ENCODE measurements at regions not wholly inside any gene's neighbourhood (a gene's known extent, or its start where the extent isn't known, plus 50 kb on each side); places are given as distances from the start of the nearest gene placed in this dataset.

GRCh38 chr3:139103484-139103883 is 58.8 kb upstream of the PRR23C start:
- Histone ChIP-seq H3K27ac (ENCODE audit: low read depth, low read length) (no peak overlapping the region), H3K4me3 (ENCODE audit: low read length) (no peak overlapping the region), H3K4me1 (ENCODE audit: control insufficient read depth, insufficient read depth, low read length) (no peaks in the 10 kb centered on the region), H3K9me3 (ENCODE audit: control insufficient read depth, low read length) (no peaks in the 10 kb centered on the region), H3K27me3 (ENCODE audit: control insufficient read depth, insufficient read depth, low read length, poor library complexity, severe bottlenecking) (no peaks in the 10 kb centered on the region), H3K9ac (ENCODE audit: extremely low read depth, low read length, poor library complexity, severe bottlenecking) (no peak overlapping the region), H3K36me3 (ENCODE audit: control insufficient read depth, insufficient read depth, low read length) (no peaks in the 10 kb centered on the region)
- 84 to 92% methylated on average over 2 to 4 of the region's 4 CpGs for WGBS, 2 experiments (ENCODE audit: insufficient coverage in 1 of 2, insufficient read length in 1 of 2)
- H3K9me3 Mint-ChIP-seq, result no peaks in the 10 kb centered on the region
- H3K4me1 Mint-ChIP-seq, result no peaks in the 10 kb centered on the region
- H3K27me3 Mint-ChIP-seq (ENCODE audit: insufficient read depth), result peaks cover 5% of the 10 kb centered on the region
- no peaks in the 10 kb centered on the region for H3K36me3 Mint-ChIP-seq (ENCODE audit: low read depth)
- H3K4me3 Mint-ChIP-seq, result no peak overlapping the region
- H3K27ac Mint-ChIP-seq, result no peak overlapping the region
- TF ChIP-seq CTCF (conservative IDR thresholded peaks at IDR 0.05), result no peak
- DNase-seq, result no peak

GRCh38 chr3:139104062-139104461 is 59.4 kb upstream of the PRR23C start:
- no peak for TF ChIP-seq CTCF (conservative IDR thresholded peaks at IDR 0.05)
- H3K36me3 Mint-ChIP-seq (ENCODE audit: low read depth), result no peaks in the 10 kb centered on the region
- Histone ChIP-seq H3K4me3 (ENCODE audit: low read length) (no peak overlapping the region), H3K9me3 (ENCODE audit: control insufficient read depth, low read length) (no peaks in the 10 kb centered on the region), H3K36me3 (ENCODE audit: control insufficient read depth, insufficient read depth, low read length) (no peaks in the 10 kb centered on the region), H3K9ac (ENCODE audit: extremely low read depth, low read length, poor library complexity, severe bottlenecking) (no peak overlapping the region), H3K27ac (ENCODE audit: low read depth, low read length) (no peak overlapping the region), H3K4me1 (ENCODE audit: control insufficient read depth, insufficient read depth, low read length) (no peaks in the 10 kb centered on the region), H3K27me3 (ENCODE audit: control insufficient read depth, insufficient read depth, low read length, poor library complexity, severe bottlenecking) (no peaks in the 10 kb centered on the region)
- DNase-seq, result peak; percentile 41
- H3K27me3 Mint-ChIP-seq (ENCODE audit: insufficient read depth), result peaks cover 5% of the 10 kb centered on the region
- H3K4me3 Mint-ChIP-seq, result no peak overlapping the region
- 89% methylated on average over 5 of the region's 5 CpGs; no CpG with 5 or more reads in 1 of the 2 experiments for WGBS, 2 experiments (ENCODE audit: insufficient coverage in 1 of 2, insufficient read length in 1 of 2)
- H3K27ac Mint-ChIP-seq, result no peak overlapping the region
- H3K9me3 Mint-ChIP-seq, result no peaks in the 10 kb centered on the region
- no peaks in the 10 kb centered on the region for H3K4me1 Mint-ChIP-seq

DNA sequence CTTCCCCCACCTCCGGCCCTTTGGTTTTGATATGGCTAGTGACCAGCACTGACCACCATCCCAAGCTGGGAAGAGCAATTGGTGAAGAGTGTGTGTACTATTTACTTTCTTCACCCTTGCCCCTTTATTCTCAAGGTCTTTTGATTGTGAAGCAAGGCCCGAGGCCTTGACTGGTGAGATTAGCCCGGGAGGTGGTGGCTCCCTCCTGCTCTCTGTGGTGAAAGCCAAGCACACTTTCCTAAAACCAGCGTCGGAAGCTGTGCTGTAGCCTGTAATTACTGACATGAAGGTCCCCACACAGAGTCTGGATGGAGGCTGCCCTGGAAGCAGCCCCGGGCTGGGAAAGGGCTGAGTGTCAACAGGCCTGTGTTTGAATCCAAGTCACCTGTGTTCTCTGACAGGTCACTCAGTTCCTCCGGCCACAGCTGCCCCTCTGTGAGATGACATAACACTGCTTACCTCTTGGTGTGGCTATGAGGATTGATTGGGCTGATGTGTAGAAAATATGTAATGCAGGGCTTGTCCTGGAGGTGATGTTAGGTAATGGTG is 60.5 kb upstream of the PRR23C start:
- Histone ChIP-seq H3K27me3 (ENCODE audit: control insufficient read depth, insufficient read depth, low read length, poor library complexity, severe bottlenecking) (no peaks in the 10 kb centered on the region), H3K4me3 (ENCODE audit: low read length) (no peak overlapping the region), H3K4me1 (ENCODE audit: control insufficient read depth, insufficient read depth, low read length) (no peaks in the 10 kb centered on the region), H3K27ac (ENCODE audit: low read depth, low read length) (no peak overlapping the region), H3K36me3 (ENCODE audit: control insufficient read depth, insufficient read depth, low read length) (no peaks in the 10 kb centered on the region), H3K9ac (ENCODE audit: extremely low read depth, low read length, poor library complexity, severe bottlenecking) (no peak overlapping the region), H3K9me3 (ENCODE audit: control insufficient read depth, low read length) (no peaks in the 10 kb centered on the region)
- H3K27ac Mint-ChIP-seq, result no peak overlapping the region
- no peak overlapping the region for H3K4me3 Mint-ChIP-seq
- H3K36me3 Mint-ChIP-seq (ENCODE audit: low read depth), result no peaks in the 10 kb centered on the region
- WGBS, 2 experiments (ENCODE audit: insufficient coverage in 1 of 2, insufficient read length in 1 of 2), result 86 to 96% methylated on average over 4 to 7 of the region's 7 CpGs
- TF ChIP-seq CTCF (conservative IDR thresholded peaks at IDR 0.05), result no peak
- H3K9me3 Mint-ChIP-seq, result no peaks in the 10 kb centered on the region
- H3K4me1 Mint-ChIP-seq, result no peaks in the 10 kb centered on the region
- peak; percentile 37 for DNase-seq
- H3K27me3 Mint-ChIP-seq (ENCODE audit: insufficient read depth), result peaks cover 7% of the 10 kb centered on the region
